ENCODE measurements at regions not wholly inside any gene's neighbourhood (a gene's known extent, or its start where the extent isn't known, plus 50 kb on each side); places are given as distances from the start of the nearest gene placed in this dataset.
A peak's percentile ranks its signal among the peaks of the same experiment; 100 is the strongest.

- Histone ChIP-seq H3K36me3 (ENCODE audit: low read depth) (no peaks in the 10 kb centered on the region), H2AFZ (no peak overlapping the region), H3F3A (ENCODE audit: insufficient read depth) (no peaks in the 10 kb centered on the region), H3K9me2 (ENCODE audit: insufficient read depth) (no peaks in the 10 kb centered on the region), H3K4me2 (ENCODE audit: unreplicated experiment) (no peak overlapping the region), H3K9me3 (ENCODE audit: low read depth) (no peaks in the 10 kb centered on the region), H3K9ac (no peak overlapping the region), H3K79me2 (ENCODE audit: insufficient read depth) (no peaks in the 10 kb centered on the region), H4K20me1 (ENCODE audit: insufficient read depth) (no peaks in the 10 kb centered on the region), H3K27me3 (replicated peaks; ENCODE audit: insufficient read depth) (peaks cover 58% of the 10 kb centered on the region), H3K4me1 (ENCODE audit: insufficient read depth) (no peaks in the 10 kb centered on the region), H3K4me3 (no peak overlapping the region), H3K27ac (no peak overlapping the region)
- 0 out of 2 replicates have a peak, but pooled peaks have one; percentile 53 for TF ChIP-seq EZH2phosphoT487 (IDR thresholded peaks at IDR 0.05; ENCODE audit: insufficient read depth, low read depth)
- peak; percentile 93 for TF ChIP-seq EZH2 (IDR thresholded peaks at IDR 0.05; ENCODE audit: insufficient read depth, poor library complexity, severe bottlenecking)
- in situ Hi-C loops (cut with MboI), result no loop called here
- DNase-seq, result no peak
- WGBS, 2 experiments (ENCODE audit: low coverage in 1 of 2, low lambda C conversion rate in 2 of 2, missing lambda C conversion rate in 2 of 2), result 26 to 33% methylated on average over 12 to 16 of the region's 66 CpGs
Observed at GRCh38 chr1:10888791-10889649, 92.6 kb upstream of the CASZ1 start.

GRCh38 chr1:10889650-10890353, 93.4 kb upstream of the CASZ1 start:
- Histone ChIP-seq H3K36me3 (ENCODE audit: low read depth) (no peaks in the 10 kb centered on the region), H3K9ac (no peak overlapping the region), H3K4me2 (ENCODE audit: unreplicated experiment) (no peak overlapping the region), H2AFZ (no peak overlapping the region), H3K4me3 (no peak overlapping the region), H3K27ac (no peak overlapping the region), H4K20me1 (ENCODE audit: insufficient read depth) (no peaks in the 10 kb centered on the region), H3K9me3 (ENCODE audit: low read depth) (no peaks in the 10 kb centered on the region), H3K79me2 (ENCODE audit: insufficient read depth) (no peaks in the 10 kb centered on the region), H3K9me2 (ENCODE audit: insufficient read depth) (no peaks in the 10 kb centered on the region), H3F3A (ENCODE audit: insufficient read depth) (no peaks in the 10 kb centered on the region), H3K27me3 (replicated peaks; ENCODE audit: insufficient read depth) (peaks cover 53% of the 10 kb centered on the region), H3K4me1 (ENCODE audit: insufficient read depth) (no peaks in the 10 kb centered on the region)
- TF ChIP-seq EZH2 (IDR thresholded peaks at IDR 0.05; ENCODE audit: insufficient read depth, poor library complexity, severe bottlenecking) (no peak), EZH2phosphoT487 (IDR thresholded peaks at IDR 0.05; ENCODE audit: insufficient read depth, low read depth) (no peak)
- no peak for DNase-seq
- in situ Hi-C loops (cut with MboI), result no loop called here
- WGBS, 2 experiments (ENCODE audit: low coverage in 1 of 2, low lambda C conversion rate in 2 of 2, missing lambda C conversion rate in 2 of 2), result 58 to 66% methylated on average over 20 of the region's 20 CpGs

GRCh38 chr1:10890491-10891071, 94.1 kb upstream of the CASZ1 start:
- Histone ChIP-seq H3K9me3 (ENCODE audit: low read depth) (no peaks in the 10 kb centered on the region), H4K20me1 (ENCODE audit: insufficient read depth) (no peaks in the 10 kb centered on the region), H3K9ac (no peak overlapping the region), H3K36me3 (ENCODE audit: low read depth) (no peaks in the 10 kb centered on the region), H3K27ac (no peak overlapping the region), H3K79me2 (ENCODE audit: insufficient read depth) (no peaks in the 10 kb centered on the region), H3K27me3 (replicated peaks; ENCODE audit: insufficient read depth) (peaks cover 47% of the 10 kb centered on the region), H3K9me2 (ENCODE audit: insufficient read depth) (no peaks in the 10 kb centered on the region), H3K4me3 (no peak overlapping the region), H2AFZ (no peak overlapping the region), H3F3A (ENCODE audit: insufficient read depth) (no peaks in the 10 kb centered on the region), H3K4me1 (ENCODE audit: insufficient read depth) (no peaks in the 10 kb centered on the region), H3K4me2 (ENCODE audit: unreplicated experiment) (no peak overlapping the region)
- no peak for DNase-seq
- no peak for TF ChIP-seq EZH2phosphoT487 (IDR thresholded peaks at IDR 0.05; ENCODE audit: insufficient read depth, low read depth)
- no peak for TF ChIP-seq EZH2 (IDR thresholded peaks at IDR 0.05; ENCODE audit: insufficient read depth, poor library complexity, severe bottlenecking)
- in situ Hi-C loops (cut with MboI), result no loop called here
- 18 to 19% methylated on average over 9 of the region's 9 CpGs for WGBS, 2 experiments (ENCODE audit: low coverage in 1 of 2, low lambda C conversion rate in 2 of 2, missing lambda C conversion rate in 2 of 2)

GRCh38 chr1:10891091-10891490, 94.6 kb upstream of the CASZ1 start:
- in situ Hi-C loops (cut with MboI), result no loop called here
- Histone ChIP-seq H3F3A (ENCODE audit: insufficient read depth) (no peaks in the 10 kb centered on the region), H3K4me3 (no peak overlapping the region), H3K9ac (no peak overlapping the region), H3K27me3 (replicated peaks; ENCODE audit: insufficient read depth) (peaks cover 47% of the 10 kb centered on the region), H3K79me2 (ENCODE audit: insufficient read depth) (no peaks in the 10 kb centered on the region), H3K9me3 (ENCODE audit: low read depth) (no peaks in the 10 kb centered on the region), H3K27ac (no peak overlapping the region), H4K20me1 (ENCODE audit: insufficient read depth) (no peaks in the 10 kb centered on the region), H2AFZ (no peak overlapping the region), H3K36me3 (ENCODE audit: low read depth) (no peaks in the 10 kb centered on the region), H3K4me1 (ENCODE audit: insufficient read depth) (no peaks in the 10 kb centered on the region), H3K4me2 (ENCODE audit: unreplicated experiment) (no peak overlapping the region), H3K9me2 (ENCODE audit: insufficient read depth) (no peaks in the 10 kb centered on the region)
- no peak for TF ChIP-seq EZH2phosphoT487 (IDR thresholded peaks at IDR 0.05; ENCODE audit: insufficient read depth, low read depth)
- no peak for TF ChIP-seq EZH2 (IDR thresholded peaks at IDR 0.05; ENCODE audit: insufficient read depth, poor library complexity, severe bottlenecking)
- 28 to 30% methylated on average over 4 of the region's 4 CpGs for WGBS, 2 experiments (ENCODE audit: low coverage in 1 of 2, low lambda C conversion rate in 2 of 2, missing lambda C conversion rate in 2 of 2)
- no peak for DNase-seq
